ENCODE measurements at regions not wholly inside any gene's neighbourhood (a gene's known extent, or its start where the extent isn't known, plus 50 kb on each side); places are given as distances from the start of the nearest gene placed in this dataset.
"Not testable (repeated sequence)": the region's sequence is repeated elsewhere in the genome, so short reads cannot be mapped to it uniquely, and the experiment has no call there.

DNA sequence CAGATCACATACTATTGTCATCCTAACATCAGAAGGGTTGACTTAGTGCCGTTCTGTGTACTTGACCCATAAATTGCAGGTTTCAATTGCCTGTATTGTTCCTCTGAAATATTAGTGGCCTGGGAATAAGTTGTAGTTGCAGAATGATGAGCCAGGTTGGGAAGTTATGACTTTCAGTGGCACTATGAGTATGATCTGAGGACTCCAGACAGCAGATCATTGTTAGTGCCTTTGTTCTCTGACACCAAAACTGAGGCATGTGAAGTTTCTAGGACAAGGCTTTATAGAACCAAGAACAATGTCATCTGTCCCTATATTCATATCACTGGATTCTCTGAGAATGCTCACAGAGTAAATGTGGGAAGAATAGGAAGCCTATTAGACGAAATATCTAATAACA lies 403.7 kb downstream of the STK39 start:
- DNase-seq (ENCODE audit: low read depth) = no peak

DNA sequence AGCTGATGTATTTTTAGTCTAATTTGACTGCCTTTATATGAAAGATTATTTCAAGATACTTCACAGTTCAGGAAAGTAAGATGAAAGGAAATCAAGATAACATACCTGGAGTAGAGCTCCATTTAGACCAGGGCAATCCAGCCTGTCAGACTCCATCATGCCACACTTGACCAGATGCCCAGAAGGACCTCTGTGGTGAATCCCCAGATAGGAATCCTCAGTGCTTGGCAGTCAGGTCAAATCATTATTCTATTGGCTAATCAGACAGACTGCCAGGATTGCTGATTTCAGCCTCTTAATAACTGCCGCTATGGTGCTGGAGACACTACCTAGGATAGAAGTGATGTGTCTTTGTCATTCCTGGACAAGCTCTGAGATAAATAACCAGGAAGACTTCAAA lies 404.2 kb downstream of the STK39 start:
- DNase-seq (ENCODE audit: low read depth) = no peak

DNA sequence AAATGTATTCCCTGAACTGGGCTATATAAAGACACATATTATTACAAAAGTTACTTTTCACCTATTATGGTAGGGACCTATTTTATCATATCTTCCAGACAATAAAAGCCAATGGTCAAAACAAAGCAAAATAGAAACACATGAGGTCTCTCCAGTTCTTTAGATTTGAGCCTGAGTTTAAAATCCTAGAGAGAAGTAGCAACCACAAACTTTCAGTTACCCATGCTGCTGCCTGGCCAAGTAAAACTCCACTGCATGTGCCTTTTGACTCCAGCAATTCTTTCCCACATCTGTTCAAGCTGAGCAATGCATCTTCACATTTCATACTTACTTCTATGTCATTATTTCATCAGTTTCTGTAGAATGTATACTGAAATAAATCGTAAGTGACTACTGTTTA lies 405.3 kb downstream of the STK39 start:
- no peak for DNase-seq (ENCODE audit: low read depth)

DNA sequence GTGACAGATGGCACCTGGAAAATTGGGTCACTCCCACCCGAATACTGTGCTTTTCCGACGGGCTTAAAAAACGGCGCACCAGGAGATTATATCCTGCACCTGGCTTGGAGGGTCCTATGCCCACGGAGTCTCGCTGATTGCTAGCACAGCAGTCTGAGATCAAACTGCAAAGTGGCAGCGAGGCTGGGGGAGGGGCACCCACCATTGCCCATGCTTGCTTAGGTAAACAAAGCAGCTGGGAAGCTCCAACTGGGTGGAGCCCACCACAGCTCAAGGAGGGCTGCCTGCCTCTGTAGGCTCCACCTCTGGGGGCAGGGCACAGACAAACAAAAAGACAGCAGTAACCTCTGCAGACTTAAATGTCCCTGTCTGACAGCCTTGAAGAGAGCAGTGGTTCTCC lies 412.1 kb downstream of the STK39 start:
- DNase-seq (ENCODE audit: low read depth) = not testable (repeated sequence)

DNA sequence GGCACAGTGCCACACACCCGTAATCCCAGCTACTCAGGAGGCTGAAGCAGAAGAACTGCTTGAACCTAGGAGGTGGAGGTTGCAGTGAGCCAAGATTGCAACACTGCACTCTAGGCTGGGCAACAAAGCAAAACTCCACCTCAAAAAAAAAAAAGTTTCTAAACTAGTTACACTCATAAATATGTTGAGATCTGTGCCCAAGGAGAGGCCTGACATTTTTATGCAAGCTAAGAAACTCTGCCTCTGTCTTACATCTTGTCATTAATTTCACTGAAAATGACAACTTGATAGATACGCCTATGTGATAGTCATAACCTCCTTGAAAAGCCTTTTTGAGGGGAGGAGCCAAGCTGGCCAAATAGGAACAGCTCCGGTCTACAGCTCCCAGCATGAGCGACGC lies 412.7 kb downstream of the STK39 start:
- DNase-seq (ENCODE audit: low read depth) = no peak

DNA sequence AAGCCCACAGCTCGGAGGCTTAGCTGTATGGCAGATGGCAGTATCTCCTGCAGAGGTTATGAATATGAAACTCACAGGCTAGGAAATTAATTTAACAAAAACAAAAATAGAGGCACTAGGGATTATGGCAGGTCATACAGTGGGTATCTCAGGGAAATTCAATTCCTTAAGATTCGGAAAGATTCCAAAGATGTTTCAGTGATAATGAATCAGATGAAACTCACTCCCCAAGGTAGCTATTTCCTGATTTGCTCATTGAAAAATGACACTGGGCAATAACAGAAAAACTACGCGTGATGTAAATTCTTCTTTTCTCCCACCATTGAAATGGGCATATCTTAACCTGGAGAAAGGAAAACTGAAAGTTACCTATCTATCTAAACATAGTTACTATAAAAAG lies 414.1 kb downstream of the STK39 start:
- DNase-seq (ENCODE audit: low read depth) = no peak

DNA sequence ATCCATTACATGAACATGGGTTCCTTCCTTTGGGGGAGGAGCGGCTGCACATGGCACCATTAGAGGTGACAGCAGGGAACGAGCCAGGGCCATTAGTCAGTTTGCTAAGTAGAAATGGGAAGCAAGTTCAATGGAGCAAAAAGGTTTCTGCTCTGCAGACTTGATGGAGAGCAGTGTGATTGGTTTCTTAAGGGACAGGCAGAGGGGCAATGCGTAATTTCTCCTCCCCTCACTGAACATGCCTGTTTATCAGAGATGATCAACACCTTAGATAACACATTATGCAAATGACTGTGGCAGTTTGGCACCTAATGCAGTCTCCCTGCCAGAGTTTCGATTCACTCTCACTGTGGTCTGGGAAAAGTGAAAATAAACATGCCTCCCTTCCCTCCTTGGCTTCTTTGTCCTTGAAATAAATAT lies 414.5 kb downstream of the STK39 start:
- peak; percentile 11 for DNase-seq (ENCODE audit: low read depth)

DNA sequence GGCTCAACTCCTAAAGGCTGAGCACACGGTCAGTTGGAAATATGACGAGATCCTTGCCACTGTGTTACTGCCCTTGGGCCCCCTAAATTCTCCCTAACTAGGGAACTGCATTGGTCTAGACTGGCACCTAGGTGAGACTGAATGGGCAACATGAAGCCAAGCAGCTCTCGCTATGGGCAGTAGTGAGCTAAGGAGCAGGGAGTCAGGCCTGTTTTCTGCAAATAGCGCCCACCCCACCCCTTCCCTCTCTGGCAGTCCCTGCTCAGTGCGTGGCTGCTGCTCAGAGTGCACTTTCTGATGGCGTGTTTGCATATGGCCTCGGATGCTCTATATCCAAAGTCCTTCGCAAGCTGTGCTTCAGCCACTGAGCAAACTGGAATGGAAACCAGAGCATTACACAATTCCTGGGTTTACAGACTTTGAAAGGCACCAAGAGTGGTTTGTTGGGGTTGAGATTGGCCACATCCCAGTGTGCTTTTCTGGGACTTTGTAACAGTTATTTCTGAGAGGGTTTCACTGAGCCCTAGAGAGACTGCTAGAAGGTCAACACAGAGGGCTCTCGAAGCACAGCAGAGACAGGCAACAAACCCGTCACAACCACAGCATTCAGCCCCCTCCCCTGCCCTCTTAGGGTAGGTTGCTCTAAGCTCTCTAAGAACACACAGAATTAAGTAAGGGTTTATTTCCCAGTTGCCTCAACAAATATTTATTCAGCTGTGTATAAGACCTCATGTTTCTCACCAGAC lies 419.9 kb downstream of the STK39 start:
- no peak for DNase-seq (ENCODE audit: low read depth)

DNA sequence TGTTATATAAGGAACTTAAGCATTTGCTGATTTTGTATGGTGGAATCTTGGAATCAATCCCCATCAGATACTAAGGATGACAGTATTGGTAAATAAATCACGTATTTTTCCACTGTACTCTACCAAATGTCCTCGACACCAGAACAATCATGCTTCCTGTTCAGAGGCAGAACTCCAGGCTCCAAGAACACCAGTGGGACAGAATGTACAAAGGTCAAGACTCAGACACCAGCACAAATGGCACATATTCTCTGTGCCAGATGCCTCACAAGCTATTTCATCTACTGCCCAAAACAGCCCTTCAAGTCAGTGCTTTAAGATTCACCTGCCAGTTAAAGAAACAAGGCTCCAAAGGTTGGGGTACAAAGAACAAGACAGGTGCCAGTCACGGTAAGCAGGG lies 420.5 kb downstream of the STK39 start:
- DNase-seq (ENCODE audit: low read depth) = no peak

DNA sequence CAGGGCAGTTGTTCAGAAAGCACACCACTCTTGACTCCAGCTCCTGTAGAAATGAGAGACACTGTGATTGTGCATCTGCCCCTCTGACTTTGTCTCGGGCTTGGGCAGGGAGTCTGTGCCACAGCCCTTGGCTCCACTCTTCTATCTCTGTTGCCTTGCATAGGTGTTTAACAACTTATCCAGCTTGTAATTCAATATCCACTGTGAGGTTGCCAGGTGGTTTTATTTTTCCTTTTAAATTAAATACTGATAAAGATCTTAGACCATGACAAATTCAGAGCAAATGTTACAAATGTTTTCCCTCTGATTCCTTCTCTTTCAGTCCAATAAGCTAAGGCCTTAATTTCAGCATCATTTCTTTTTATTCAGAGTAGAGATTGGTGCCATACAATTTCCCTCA lies 421.7 kb downstream of the STK39 start:
- DNase-seq (ENCODE audit: low read depth) = no peak

DNA sequence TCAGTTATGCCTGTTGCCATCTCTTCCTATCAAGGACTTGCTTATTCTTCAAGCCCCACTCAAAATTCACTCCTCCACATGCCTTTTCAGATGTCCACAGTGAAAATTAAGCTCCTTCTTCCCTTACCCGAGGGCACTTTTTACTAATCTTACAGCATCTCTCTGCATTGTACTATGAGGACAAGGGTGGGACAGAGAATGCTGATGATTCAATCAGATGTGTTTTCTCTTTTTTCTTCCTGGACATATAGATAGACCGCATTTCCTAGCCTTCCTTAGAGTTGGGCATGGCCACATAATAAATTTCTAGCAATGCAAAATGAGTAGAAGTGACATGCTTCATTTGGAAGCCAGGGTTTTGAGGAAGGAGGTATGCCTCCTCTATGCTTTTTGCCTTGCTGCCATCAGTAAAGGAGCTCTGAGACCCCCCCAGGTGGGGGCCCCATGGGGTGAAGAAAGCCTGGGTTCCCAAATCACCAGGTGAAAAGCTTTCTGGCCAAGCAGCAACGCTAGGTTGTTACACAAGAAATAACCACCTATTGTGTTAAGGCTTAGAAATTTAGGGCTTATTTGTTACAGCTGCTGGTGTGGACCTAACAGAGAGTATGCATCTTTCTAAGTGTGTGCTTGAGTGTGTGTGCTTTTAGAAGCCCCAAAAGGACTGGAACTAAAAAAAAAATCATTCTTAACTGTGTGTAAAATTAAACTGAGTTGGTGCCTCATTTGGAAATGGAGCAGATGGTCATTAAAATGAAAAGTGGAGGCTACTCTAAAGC lies 424.5 kb downstream of the STK39 start:
- DNase-seq (ENCODE audit: low read depth) = no peak

DNA sequence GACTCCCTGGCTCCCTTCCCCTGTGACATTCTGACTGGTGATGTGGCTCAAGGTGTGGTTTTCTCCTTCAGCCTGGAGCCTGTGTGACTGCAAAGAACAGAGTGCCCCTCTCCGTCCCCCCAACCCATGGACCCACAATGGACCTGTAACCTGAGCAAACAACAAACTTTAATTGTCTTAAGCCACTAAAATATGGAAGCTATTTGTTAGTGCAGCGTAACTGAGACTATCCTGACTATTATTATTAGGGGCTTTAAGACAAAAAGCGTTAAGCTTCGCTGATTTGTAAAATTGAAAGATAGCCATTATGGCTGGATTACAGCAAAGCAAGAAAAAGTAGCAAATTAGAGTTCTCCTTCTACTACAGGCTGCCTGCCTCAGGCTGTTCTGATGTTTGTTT lies 426.9 kb downstream of the STK39 start:
- DNase-seq (ENCODE audit: low read depth) = no peak

DNA sequence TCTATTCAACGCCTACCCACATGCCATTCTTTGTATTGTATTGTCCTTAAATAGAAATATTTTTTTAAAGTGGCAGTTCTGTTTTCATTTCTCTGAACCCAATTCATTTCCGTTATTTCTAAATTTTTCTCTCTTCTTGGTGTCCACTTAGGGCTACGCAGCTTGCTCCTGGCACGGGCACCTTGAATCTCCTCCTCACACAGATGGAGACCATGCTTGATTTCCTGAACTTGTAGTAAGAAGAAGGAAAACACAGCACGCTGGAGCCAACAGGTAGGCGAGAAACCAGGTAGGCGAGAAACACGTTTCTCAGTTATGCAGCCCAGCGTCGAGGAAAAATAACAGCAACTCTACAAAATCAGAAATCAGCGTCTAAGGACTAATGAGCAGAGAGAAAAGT lies 428.9 kb downstream of the STK39 start:
- no peak for DNase-seq (ENCODE audit: low read depth)

DNA sequence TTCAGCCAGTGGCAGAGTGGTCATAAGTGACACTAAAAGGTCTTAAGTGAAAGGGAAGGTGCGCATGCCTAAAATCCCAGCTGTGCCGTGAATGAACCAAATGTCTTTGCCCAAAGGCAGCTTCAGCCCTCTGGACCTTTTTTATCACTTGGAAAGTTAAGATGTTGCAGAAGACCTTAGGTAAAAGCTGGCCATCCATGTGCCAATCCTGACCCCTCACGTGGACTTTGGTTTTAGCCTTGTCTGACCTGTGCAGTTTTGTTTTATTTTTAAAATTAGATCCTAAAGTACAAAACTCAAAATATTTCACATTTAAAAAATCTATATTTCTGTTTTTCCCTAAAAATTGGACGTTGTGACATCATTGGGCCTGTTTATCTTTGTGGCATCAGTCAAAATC lies 429.5 kb downstream of the STK39 start:
- no peak for DNase-seq (ENCODE audit: low read depth)

DNA sequence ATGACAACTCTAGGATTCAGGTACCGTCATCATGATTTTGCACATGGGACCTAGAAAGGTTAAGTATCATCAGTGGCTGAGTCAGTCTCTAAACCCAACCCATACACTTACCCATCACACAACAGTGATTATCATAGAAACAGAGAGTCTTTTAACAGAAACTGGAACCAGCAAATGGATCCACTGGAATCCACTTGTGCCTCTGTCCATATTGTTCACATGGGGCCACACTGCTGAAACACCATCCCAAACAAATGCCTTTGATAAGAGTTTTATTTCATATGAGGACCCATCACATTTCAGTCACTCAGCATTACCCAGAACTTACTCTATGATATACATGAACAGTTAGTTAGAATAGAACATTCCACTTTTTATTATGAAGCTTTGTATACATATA lies 430.0 kb downstream of the STK39 start:
- no peak for DNase-seq (ENCODE audit: low read depth)

DNA sequence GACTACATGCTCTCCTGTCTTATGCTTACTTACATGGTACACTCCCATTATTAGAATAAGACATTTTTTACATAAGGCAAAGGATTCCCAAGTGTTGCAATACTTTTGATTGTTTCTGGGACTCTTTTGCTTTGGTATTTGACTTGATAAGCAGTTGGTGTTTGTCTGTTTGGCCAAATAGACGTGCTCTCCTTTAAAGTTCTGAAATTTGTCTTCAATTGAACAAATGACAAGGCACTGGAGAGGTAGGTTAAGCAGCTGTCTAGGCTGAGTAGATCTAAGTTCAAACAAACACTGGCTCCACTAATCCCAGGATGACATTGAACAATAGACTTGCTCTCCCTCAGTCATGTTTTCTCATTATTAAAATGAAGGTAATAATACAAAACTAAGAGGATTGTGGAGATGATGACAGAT lies 430.5 kb downstream of the STK39 start:
- DNase-seq (ENCODE audit: low read depth) = no peak

DNA sequence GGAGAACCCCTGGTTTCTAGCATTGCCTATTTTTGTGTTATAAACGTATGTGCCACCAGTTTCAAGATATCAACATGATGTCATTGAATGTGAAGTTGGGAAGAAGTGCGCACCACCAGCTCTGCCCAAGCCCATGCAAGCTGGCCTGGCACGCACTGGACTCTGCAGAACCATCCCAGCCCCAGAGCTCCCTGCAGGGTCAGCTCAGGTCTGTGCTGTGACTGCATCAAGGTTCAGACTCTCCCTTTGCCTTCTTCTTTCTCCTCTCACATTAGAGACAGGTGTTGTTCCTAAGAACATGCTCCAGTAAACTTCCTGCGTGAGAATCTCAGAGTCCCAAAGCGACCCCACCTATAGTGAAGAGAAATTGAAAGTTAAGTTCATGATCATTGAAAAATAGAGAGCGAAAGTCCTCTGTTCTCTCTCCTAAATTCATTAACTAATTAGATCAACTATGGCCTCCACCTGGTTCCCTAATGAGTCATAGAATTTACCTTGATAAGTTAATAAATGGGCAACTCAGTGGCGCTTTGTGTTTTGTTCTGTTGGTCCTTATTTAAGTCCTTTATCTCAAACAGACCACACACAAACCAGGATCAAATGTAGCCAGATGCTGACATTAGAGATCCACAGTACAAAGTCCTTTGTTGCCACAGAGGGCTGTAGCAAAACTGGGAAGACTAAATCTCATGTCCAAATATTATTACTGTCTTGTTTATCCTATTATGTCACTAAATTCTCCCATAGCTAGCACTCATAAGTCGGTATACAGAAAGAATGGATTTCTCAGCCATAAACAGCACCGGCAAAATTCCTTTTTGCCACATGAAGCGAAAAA lies 432.3 kb downstream of the STK39 start:
- no peak for DNase-seq (ENCODE audit: low read depth)

DNA sequence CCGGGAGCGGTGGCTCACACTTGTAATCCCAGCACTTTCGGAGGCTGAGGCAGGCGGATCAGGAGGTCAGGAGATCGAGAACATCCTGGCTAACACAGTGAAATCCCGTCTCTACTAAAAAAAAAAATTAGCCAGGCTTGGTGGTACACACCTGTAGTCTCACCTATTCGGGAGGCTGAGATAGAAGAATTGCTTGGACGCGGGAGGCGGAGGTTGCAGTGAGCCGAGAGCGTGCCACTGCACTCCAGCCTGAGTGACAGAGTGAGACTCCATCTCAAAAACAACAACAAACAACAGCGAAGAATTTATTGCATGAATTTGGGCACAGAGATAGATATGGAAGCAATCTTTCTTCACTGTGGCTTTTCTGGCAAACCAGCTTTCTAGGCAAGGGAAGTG lies 432.9 kb downstream of the STK39 start:
- DNase-seq (ENCODE audit: low read depth) = not testable (repeated sequence)

DNA sequence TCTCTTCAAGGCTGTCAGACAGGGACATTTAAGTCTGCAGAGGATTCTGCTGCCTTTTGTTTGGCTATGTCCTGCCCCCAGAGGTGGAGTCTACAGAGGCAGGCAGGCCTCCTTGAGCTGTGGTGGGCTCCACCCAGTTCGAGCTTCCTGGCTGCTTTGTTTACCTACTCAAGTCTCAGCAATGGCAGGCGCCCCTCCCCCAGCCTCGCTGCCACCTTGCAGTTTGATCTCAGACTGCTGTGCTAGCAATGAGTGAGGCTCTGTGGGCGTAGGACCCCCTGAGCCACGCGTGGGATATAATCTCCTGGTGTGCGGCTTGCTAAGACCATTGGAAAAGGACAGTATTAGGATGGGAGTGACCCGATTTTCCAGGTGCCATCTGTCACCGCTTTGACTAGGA lies 437.6 kb downstream of the STK39 start:
- not testable (repeated sequence) for DNase-seq (ENCODE audit: low read depth)

DNA sequence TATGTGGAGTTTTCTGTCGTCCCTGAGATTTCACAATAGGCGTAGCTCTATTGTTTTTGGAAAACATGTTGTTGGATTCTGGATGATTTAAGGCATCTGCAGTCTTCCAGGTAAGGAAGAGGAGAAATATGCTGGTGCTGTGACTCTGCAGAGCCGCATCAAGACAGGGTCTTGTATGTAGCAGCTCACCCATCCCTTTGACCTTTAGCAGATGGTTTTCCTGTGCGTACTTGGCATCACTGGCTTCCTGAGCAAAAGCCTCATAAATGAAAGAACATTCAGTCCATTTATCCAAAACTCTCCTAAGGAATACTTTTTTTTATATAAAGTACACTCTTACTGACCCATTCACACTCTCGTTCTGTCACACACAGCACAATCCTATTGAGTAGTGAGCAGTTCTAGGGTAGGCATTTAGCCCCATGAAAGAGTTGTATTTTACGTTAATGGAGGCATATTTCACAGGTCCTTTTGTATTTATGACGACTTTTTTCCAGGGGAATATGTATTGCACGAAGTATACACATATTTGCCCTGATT lies 443.9 kb downstream of the STK39 start:
- no peak for DNase-seq (ENCODE audit: low read depth)

DNA sequence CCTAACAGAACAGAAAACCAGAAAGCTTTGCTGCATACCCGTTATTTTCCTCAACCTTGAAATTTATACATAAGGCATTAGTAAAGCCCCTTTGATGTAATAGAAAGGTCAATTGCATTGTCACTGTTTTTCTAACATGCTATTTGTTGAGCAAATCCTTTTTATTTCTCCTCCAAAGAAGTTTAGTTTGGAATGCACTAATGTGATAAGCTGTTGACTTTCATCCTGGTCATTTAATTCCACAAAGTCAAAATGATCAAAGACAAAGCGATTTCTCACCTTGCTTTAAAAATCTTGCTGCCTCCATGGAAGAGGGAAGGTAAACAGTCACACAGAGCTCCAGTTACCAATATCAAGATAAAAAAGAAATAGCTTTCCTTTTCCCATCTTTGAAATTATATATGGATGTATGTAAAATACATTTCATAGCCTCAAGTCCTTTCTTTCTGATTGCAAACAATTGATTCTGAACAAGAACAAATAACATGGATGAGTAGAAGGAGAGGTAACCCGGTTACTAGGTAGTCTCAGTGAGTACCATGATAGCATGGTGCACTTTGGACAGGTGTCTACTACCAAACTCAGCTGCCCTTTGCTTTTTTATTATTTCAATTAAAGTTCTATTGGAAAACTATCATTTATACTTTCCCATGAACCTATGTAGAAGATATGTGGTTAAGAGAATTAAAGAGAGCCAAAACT lies 452.7 kb downstream of the STK39 start:
- no peak for DNase-seq (ENCODE audit: low read depth)

DNA sequence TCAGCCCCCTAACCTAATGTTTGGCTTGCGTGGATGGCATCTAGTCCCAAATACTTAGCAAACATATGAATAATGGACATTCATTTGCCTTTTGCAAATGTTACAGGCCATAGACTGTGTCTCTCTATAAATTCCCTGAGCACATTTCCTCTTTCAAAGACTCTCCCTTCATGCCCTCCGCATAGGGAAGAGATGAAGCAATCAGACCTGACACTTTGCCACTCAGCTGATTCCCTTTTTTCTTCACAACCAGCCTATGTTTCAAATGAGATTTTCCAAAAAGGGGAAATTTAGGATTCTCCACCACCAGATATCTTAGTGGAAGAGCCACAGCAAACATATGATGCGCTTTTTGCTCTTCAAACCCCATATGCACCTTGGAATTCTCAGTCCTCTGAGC lies 453.7 kb downstream of the STK39 start:
- no peak for DNase-seq (ENCODE audit: low read depth)

Data from Daoy (cell line).